Posterior vena cava (tissue), 2 donors: ENCODE measurements at regions not wholly inside any gene's neighbourhood (a gene's known extent, or its start where the extent isn't known, plus 50 kb on each side); places are given as distances from the start of the nearest gene placed in this dataset.
"Not testable (repeated sequence)": the region's sequence is repeated elsewhere in the genome, so short reads cannot be mapped to it uniquely, and the experiment has no call there.

Experiments used
- DNase-seq: peaks from one replicate; pipeline ENCODE4 v3.0.0-alpha.2; 2020; ENCODE audit warnings: low spot score
- intact Hi-C, 2 donors: fragments of 100-400 bp; cut with DNase I; formaldehyde crosslinking; loops; one replicate each; pipeline versions ENCODE4 v1.14.1 to v1.14.2; 2022 to 2023
- donor health status: DM: yes; HTN: yes; CAD: no.
- donor health status: DM: yes; HTN: yes; CAD: no.

- no peak for DNase-seq
- intact Hi-C loops, result no loop called here
Observed at GRCh38 chr12:31906557-31907301, 52.5 kb upstream of the RESF1 start.

- DNase-seq, result no peak
- intact Hi-C loops, result no loop called here
Observed at GRCh38 chr12:31903025-31903424, 56.2 kb upstream of the RESF1 start.

GRCh38 chr12:31900271-31900670 is 58.9 kb upstream of the RESF1 start:
- DNase-seq, result no peak
- intact Hi-C loops, result no loop called here

GRCh38 chr12:31899109-31899508 is 60.1 kb upstream of the RESF1 start:
- intact Hi-C loops, result no loop called here
- no peak for DNase-seq

DNA sequence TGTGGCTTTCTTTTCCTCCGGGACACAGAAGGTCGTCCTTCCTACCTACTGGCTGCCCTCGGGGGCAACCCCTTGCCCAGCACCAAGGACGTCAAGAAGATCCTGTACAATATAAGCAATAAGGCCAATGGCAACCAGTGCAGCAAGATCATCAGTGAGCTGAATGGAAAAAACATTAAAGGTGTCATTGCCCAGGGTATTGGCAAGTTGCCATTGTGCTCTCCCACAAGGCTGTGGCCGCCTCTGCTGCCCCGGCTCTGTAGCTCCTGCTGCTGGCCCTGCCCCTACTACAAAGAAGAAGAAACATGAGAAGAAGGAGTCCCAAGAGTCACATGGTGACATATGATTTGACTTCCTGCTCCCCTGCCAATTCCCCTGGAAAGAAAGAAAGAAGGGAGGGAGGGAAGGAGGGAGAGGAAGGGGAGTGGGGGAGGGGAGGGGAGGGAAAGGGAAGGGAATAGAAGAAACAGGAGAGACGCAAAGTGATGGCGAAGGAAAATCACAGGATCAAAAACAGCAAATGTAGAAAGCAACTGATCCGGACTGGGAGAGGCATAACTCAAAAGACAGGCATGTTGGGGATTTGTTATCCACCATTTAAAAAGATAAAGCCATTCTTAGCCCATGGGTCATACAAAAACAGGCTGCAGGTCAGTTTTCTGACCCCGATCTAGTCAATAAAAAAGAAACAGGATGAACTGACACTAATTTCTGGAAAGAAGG is 61.3 kb upstream of the RESF1 start:
- DNase-seq, result no peak
- intact Hi-C loops, result no loop called here

DNA sequence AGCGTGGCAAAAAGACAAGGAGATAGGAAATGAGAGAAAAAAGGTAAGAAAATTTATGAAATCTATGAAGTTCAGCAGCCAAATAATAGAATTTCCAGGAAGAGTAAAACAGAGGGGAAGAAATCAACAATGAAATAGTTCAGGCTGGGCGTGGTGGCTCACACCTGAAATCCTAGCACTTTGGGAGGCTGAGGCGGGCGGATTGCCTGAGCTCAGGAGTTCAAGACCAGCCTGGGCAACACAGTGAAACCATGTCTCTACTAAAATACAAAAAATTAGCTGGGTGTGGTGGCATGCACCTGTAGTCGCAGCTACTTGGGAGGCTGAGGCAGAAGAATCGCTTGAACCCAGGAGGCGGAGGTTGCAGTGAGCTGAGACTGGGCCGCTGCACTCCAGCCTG is 62.1 kb upstream of the RESF1 start:
- intact Hi-C loops, DNase-seq: not testable (repeated sequence)

GRCh38 chr12:31896514-31897039 is 62.6 kb upstream of the RESF1 start:
- intact Hi-C loops, result no loop called here
- no peak for DNase-seq

DNA sequence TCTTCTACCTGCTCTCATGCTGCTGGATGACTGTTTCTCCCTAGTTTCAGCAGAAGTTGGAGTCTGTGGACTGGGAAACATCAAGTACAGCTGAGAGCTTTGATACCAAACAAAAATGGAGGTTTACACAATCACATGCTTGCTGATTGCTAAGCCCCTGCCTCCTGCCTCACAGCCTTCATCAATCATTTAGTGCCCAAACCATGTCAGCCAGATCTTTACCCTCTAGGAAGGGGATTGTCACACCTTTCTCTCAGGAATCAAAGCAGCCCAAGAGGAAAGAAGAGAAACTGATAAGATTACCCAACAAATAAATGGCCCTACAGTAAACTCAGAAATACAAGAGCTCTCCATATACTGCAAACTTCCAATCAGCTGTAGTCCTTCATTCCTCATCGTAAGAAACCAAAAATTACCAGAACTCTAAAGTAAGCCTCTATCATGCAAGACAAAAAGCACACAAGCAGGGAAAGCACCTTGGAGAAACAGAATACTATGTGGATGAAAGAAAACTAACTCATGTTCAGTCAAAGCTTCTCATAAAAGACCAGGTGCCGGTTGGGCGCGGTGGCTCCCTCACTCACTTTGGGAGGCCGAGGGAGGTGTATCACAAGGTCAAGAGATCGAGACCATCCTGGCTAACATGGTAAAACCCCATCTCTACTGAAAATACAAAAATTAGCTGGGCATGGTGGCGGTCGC is 63.6 kb upstream of the RESF1 start:
- no peak for DNase-seq
- intact Hi-C loops, result loop anchor here in 1 of 2 donors (2.0 kb wide), 1 partner anchor 59 kb away; no protein-coding TSS in a partner anchor

- DNase-seq, result no peak
- intact Hi-C loops, result no loop called here
Observed at GRCh38 chr12:31890295-31891285, 68.6 kb upstream of the RESF1 start.

DNA sequence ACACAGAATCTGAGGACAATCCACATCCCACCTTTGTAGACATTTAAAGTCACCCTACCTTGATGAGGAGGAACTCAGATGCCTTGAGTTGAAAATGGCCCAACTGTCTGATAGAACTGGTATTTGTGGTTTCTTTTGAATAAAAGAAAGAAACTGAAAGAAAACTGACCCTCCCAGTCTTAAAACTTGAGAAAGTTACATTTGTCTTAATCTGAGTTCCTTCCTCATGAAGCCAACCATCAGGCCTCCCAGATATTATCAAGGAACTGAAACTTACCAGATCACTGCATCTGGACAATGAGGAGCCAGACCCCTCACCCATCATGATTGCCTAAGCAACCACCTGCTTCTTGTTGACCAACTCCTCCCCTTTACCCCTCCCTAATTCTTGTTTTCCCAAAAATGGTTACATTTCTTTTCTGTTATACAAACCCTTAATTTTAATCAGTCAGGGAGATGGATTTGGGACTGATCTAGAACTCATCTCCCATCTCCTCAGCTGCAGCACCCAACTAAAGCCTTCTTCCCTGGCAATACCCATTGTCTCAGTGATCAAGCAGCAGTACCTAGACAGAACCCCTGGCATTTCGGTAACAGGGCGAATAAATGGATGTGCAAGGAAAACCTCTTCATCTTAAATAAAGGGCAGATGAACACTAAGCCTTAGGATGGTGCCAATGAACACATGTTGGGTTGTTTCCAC is 72.0 kb upstream of the RESF1 start:
- intact Hi-C loops, result no loop called here
- no peak for DNase-seq

- intact Hi-C loops, DNase-seq: not testable (repeated sequence)
Observed at GRCh38 chr12:31882682-31883081, 76.5 kb upstream of the RESF1 start.

DNA sequence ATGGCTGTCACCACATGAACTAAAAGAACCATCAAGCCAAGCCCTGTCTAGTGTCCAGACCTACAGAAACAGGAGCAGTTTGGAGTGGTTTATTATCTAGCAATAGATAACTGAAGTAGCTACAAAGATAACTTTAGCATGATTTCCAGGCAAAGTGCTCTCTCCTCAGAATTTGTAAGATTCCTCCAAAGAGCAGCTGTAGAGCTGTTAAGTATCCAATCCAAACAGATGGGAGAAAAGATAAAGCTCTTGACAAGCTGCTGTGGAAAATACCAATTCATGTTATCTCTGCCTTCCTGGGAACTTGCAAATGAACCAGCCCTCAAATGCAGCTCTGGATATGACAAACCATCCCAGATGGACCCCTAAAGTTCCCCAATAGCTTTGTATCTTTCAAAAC is 78.9 kb upstream of the RESF1 start:
- intact Hi-C loops, result no loop called here
- no peak for DNase-seq

- intact Hi-C loops, result no loop called here
- DNase-seq, result no peak
Observed at GRCh38 chr12:31877884-31878283, 81.3 kb upstream of the RESF1 start.

DNA sequence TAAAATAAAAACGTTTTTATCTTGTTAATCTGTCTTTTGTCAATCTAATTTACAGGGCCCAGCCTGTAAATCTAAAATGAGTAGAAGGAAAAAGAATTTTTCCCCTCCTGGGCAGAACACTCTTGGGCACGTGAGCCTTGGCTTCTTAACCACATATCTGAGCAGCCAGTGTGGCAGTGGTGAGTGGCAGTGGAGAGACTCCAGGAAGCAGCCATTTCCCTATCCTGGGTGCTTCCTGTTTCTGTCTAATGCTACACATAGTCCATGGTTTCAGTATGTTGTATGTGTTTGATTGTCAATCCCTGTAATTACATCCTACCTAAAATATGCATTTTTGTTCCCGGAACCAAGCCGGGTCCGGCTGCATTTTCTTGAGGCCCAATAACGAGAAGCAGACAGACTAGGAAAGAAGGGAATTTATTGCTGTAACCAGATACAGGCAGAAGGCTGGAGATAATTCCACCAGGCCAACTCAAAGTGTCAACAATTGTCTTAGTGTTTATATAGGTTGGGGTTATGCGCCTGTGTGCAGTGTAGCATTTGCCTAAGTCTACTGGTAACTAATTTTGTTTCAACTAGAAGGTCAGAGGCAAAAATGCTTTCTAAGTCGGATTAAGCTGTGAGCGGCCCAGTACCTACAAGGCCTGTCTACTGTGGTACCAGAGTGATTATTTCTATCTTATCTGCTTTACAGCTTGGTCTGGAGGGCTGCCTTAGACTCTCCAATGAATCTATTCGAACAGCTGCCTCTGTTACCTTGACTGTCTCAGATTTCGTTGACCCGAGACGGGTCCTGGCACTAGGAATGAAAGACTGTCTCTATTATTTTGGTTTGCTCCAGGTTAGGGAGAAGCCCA is 82.4 kb upstream of the RESF1 start:
- no peak for DNase-seq
- intact Hi-C loops, result no loop called here

- no peak for DNase-seq
- intact Hi-C loops, result no loop called here
Observed at GRCh38 chr12:31875609-31875964, 83.6 kb upstream of the RESF1 start.

- intact Hi-C loops, result no loop called here
- DNase-seq, result peak; percentile 85
Observed at GRCh38 chr12:31874961-31875608, 84.1 kb upstream of the RESF1 start.
